SK-N-SH (cell line): ENCODE measurements at regions not wholly inside any gene's neighbourhood (a gene's known extent, or its start where the extent isn't known, plus 50 kb on each side); places are given as distances from the start of the nearest gene placed in this dataset.

ENCODE experiments used
- CTCF ChIA-PET: fragments of 300-600, 350-600 bp; formaldehyde crosslinking; extraction: SDS; loops from one replicate; lab custom pipeline; 2021; lab: Yijun Ruan, JAX
- POLR2A ChIA-PET: fragments of 350-600 bp; sonication (Branson Sonifier 250); formaldehyde crosslinking; extraction: SDS; loops from one replicate; lab custom pipeline; 2020; ENCODE audit warnings: antibody characterized with exemption, inconsistent platforms; lab: Yijun Ruan, JAX
- DNase-seq: peaks from one replicate; pipeline ENCODE4 v3.0.0; 2012
- H2AFZ ChIP-seq: fragments of 200-600 bp; sonication (generic); 2 replicates; pipeline ENCODE4 v1.8.1; 2016; ENCODE audit warnings: antibody characterized with exemption, mild to moderate bottlenecking, low read depth
- H3F3A ChIP-seq: fragments of 200-600 bp; sonication (generic); replicated peaks from 2 replicates; pipeline ENCODE3; 2016; ENCODE audit warnings: antibody characterized with exemption, mild to moderate bottlenecking; ENCODE audit not compliant: insufficient read depth
- H3K27ac ChIP-seq, 2 experiments: fragments of 200-500 bp in 1 of 2; fragments of 200-600 bp in 1 of 2; sonication (Bioruptor generic) in 1 of 2; sonication (generic), shearing (Covaris generic) in 1 of 2; 2 replicates each; pipeline versions ENCODE4 v1.5.1 to v1.6.1; 2014 to 2016; ENCODE audit warnings: low read depth in 2 of 2, inconsistent platforms in 1 of 2, low read length in 1 of 2, mild to moderate bottlenecking in 1 of 2, mixed read lengths in 1 of 2
- H3K27me3 ChIP-seq: fragments of 200-600 bp; sonication (generic), shearing (Covaris generic); 2 replicates; pipeline ENCODE4 v1.6.1; 2016; ENCODE audit warnings: mixed run types; ENCODE audit not compliant: insufficient read depth
- H3K36me3 ChIP-seq, 2 experiments: fragments of 200-500 bp in 1 of 2; fragments of 200-600 bp in 1 of 2; sonication (Bioruptor generic) in 1 of 2; sonication (generic) in 1 of 2; replicated peaks in 1 of 2; 2 replicates each; pipeline versions ENCODE3 to v1.5.1; 2014 to 2016; ENCODE audit warnings: low read length in 1 of 2, mild to moderate bottlenecking in 1 of 2; ENCODE audit not compliant: insufficient read depth in 2 of 2, control insufficient read depth in 1 of 2
- H3K4me1 ChIP-seq, 2 experiments: fragments of 200-500 bp in 1 of 2; fragments of 200-600 bp in 1 of 2; sonication (Bioruptor generic) in 1 of 2; sonication (generic), shearing (Covaris generic) in 1 of 2; 2 replicates each; pipeline versions ENCODE4 v1.5.1 to v1.6.1; 2014 to 2016; ENCODE audit warnings: low read depth in 1 of 2, low read length in 1 of 2, mixed run types in 1 of 2; ENCODE audit not compliant: insufficient read depth in 2 of 2, control insufficient read depth in 1 of 2
- H3K4me2 ChIP-seq: fragments of 200-600 bp; sonication (generic), shearing (Covaris generic); 2 replicates; pipeline ENCODE4 v1.6.1; 2017; ENCODE audit warnings: mixed run types
- H3K4me3 ChIP-seq, 2 experiments: fragments of 200-500 bp in 1 of 2; fragments of 200-600 bp in 1 of 2; sonication (Bioruptor generic) in 1 of 2; sonication (generic), shearing (Covaris generic) in 1 of 2; 2 replicates each; pipeline versions ENCODE4 v1.5.1 to v1.8.1; 2014 to 2016; ENCODE audit warnings: low read depth in 2 of 2, inconsistent platforms in 1 of 2, low read length in 1 of 2, mild to moderate bottlenecking in 1 of 2, mixed read lengths in 1 of 2, moderate library complexity in 1 of 2
- H3K79me2 ChIP-seq: fragments of 200-600 bp; sonication (generic); 2 replicates; pipeline ENCODE4 v1.8.1; 2017; ENCODE audit warnings: mild to moderate bottlenecking; ENCODE audit not compliant: insufficient read depth
- H3K9ac ChIP-seq: fragments of 200-600 bp; sonication (generic); 2 replicates; pipeline ENCODE4 v1.6.1; 2017; ENCODE audit warnings: mixed run types
- H3K9me2 ChIP-seq: fragments of 200-600 bp; sonication (generic); 2 replicates; pipeline ENCODE4 v1.6.1; 2017; ENCODE audit warnings: mixed run types
- H3K9me3 ChIP-seq: fragments of 200-600 bp; sonication (generic); 2 replicates; pipeline ENCODE4 v1.6.1; 2017; ENCODE audit warnings: mixed run types, mild to moderate bottlenecking, moderate library complexity
- H4K20me1 ChIP-seq: fragments of 200-600 bp; sonication (generic); 2 replicates; pipeline ENCODE4 v1.6.1; 2017; ENCODE audit warnings: mild to moderate bottlenecking, mixed run types; ENCODE audit not compliant: insufficient read depth
- CHD2 ChIP-seq: fragments of 150-350 bp; IDR thresholded peaks from 2 replicates; pipeline ENCODE4 v1.6.1; 2018; ENCODE audit warnings: low read length; ENCODE audit not compliant: partially characterized antibody
- EP300 ChIP-seq, 2 experiments: IDR thresholded peaks; 2 replicates each; pipeline versions ENCODE4 v1.4.0 to v1.6.1; 2012; ENCODE audit warnings: borderline replicate concordance in 1 of 2, low read depth in 1 of 2, low read length in 1 of 2
- EZH2phosphoT487 ChIP-seq: fragments of 200-600 bp; sonication (generic); IDR thresholded peaks from 2 replicates; pipeline ENCODE4 v1.6.1; 2017; ENCODE audit warnings: low read depth, mixed run types, mild to moderate bottlenecking, antibody characterized with exemption, moderate library complexity, borderline replicate concordance
- FOSL2 ChIP-seq: IDR thresholded peaks from 2 replicates; pipeline ENCODE4 v1.4.0; 2012; ENCODE audit warnings: low read depth, mild to moderate bottlenecking, moderate library complexity, borderline replicate concordance
- FOXM1 ChIP-seq: IDR thresholded peaks from 2 replicates; pipeline ENCODE4 v1.4.0; 2012; ENCODE audit warnings: low read depth, mild to moderate bottlenecking
- GABPA ChIP-seq: IDR thresholded peaks from 2 replicates; pipeline ENCODE4 v1.4.0; 2012; ENCODE audit warnings: low read depth, mild to moderate bottlenecking
- GATA2 ChIP-seq: sonication (generic); formaldehyde crosslinking; IDR thresholded peaks from 2 replicates; pipeline ENCODE4 v1.5.0; 2020; ENCODE audit warnings: mild to moderate bottlenecking, missing genetic modification reagents
- IRF3 ChIP-seq: fragments of 150-350 bp; IDR thresholded peaks from 2 replicates; pipeline ENCODE4 v1.6.1; 2016; ENCODE audit warnings: mild to moderate bottlenecking, low read depth, low read length
- JUND ChIP-seq: IDR thresholded peaks from 2 replicates; pipeline ENCODE4 v1.4.0; 2012
- MXI1 ChIP-seq: IDR thresholded peaks from 2 replicates; pipeline ENCODE4 v1.6.1; 2012; ENCODE audit warnings: mild to moderate bottlenecking, low read depth, low read length, improper control_type of control experiment
- NFIC ChIP-seq: IDR thresholded peaks from 2 replicates; pipeline ENCODE4 v1.4.0; 2012; ENCODE audit warnings: borderline replicate concordance
- POLR2AphosphoS5 ChIP-seq: IDR thresholded peaks from 2 replicates; pipeline ENCODE4 v1.6.1; 2012; ENCODE audit warnings: low read depth, low read length
- RCOR1 ChIP-seq: fragments of 150-350 bp; IDR thresholded peaks from 2 replicates; pipeline ENCODE4 v1.6.1; 2017; ENCODE audit warnings: antibody characterized with exemption, low read length
- REST ChIP-seq: IDR thresholded peaks from 2 replicates; pipeline ENCODE4 v1.6.1; 2012; ENCODE audit warnings: mild to moderate bottlenecking, low read depth, low read length, moderate library complexity
- RFX5 ChIP-seq: IDR thresholded peaks from 2 replicates; pipeline ENCODE4 v1.6.1; 2012; ENCODE audit warnings: mild to moderate bottlenecking, improper control_type of control experiment, low read length
- TAF1 ChIP-seq: IDR thresholded peaks from 2 replicates; pipeline ENCODE4 v1.6.1; 2012; ENCODE audit warnings: low read depth, mild to moderate bottlenecking, low read length, moderate library complexity, borderline replicate concordance
- TCF12 ChIP-seq: IDR thresholded peaks from 2 replicates; pipeline ENCODE4 v1.4.0; 2012
- USF1 ChIP-seq: IDR thresholded peaks from 2 replicates; pipeline ENCODE4 v1.4.0; 2012; ENCODE audit warnings: low read depth, borderline replicate concordance
- ZBTB33 ChIP-seq: IDR thresholded peaks from 2 replicates; pipeline ENCODE4 v1.4.0; 2012; ENCODE audit warnings: low read depth, borderline replicate concordance
- WGBS: methylation state at CpG from one replicate; pipeline ENCODE4 v1.1.6; 2017; ENCODE audit warnings: low lambda C conversion rate; 5-methylcytosine and 5-hydroxymethylcytosine counted together

GRCh38 chr20:48186447-48186846 lies 401.2 kb upstream of the SULF2 start (continued):
- TF ChIP-seq ZBTB33 (no peak), FOXM1 (no peak), USF1 (no peak), POLR2AphosphoS5 (no peak)

GRCh38 chr20:48184229-48184628 lies 398.9 kb upstream of the SULF2 start:
- no peak for DNase-seq
- ChIA-PET POLR2A (no interaction called here), CTCF (interaction anchor here (0.9 to 1.4 kb wide), 2 partner anchors 11 to 520 kb away, joined by 3 read pairs; no protein-coding TSS in a partner anchor)
- TF ChIP-seq GATA2 (CRISPR knock-in tag) (peak; percentile 40), EP300 (IDR thresholded peaks at IDR 0.05; ENCODE audit: borderline replicate concordance in 1 of 2, low read depth in 1 of 2, low read length in 1 of 2) (no peak)
- Histone ChIP-seq H3K4me3 (no peak overlapping the region), H2AFZ (no peak overlapping the region), H3K4me1 (peaks cover 0 to 4% of the 10 kb centered on the region in 2 experiments; a peak in 1 of 4 replicates), H4K20me1 (no peaks in the 10 kb centered on the region), H3K9ac (no peak overlapping the region), H3K4me2 (no peak overlapping the region), H3K9me3 (no peaks in the 10 kb centered on the region), H3K79me2 (no peaks in the 10 kb centered on the region), H3K27ac (no peak overlapping the region), H3K27me3 (no peaks in the 10 kb centered on the region), H3K36me3 (no peaks in the 10 kb centered on the region), H3K9me2 (no peaks in the 10 kb centered on the region), H3F3A (no peaks in the 10 kb centered on the region)
- WGBS, result 25% methylated on average over 1 of the region's 1 CpG

GRCh38 chr20:48181261-48181935 lies 396.1 kb upstream of the SULF2 start:
- Histone ChIP-seq H2AFZ (no peak overlapping the region), H3K36me3 (no peaks in the 10 kb centered on the region), H3K79me2 (no peaks in the 10 kb centered on the region), H3K9me2 (no peaks in the 10 kb centered on the region), H3K27me3 (no peaks in the 10 kb centered on the region), H3K4me3 (no peak overlapping the region), H3F3A (no peaks in the 10 kb centered on the region), H4K20me1 (no peaks in the 10 kb centered on the region), H3K9ac (no peak overlapping the region), H3K27ac (no peak overlapping the region), H3K4me1 (peaks cover 0 to 4% of the 10 kb centered on the region in 2 experiments; a peak in 1 of 4 replicates), H3K9me3 (no peaks in the 10 kb centered on the region), H3K4me2 (no peak overlapping the region)
- POLR2A ChIA-PET, result no interaction called here
- no peak for DNase-seq
- 48% methylated on average over 6 of the region's 6 CpGs for WGBS
- CTCF ChIA-PET, result no interaction called here
- TF ChIP-seq FOXM1, result no peak
- TF ChIP-seq CHD2, result no peak
- no peak for TF ChIP-seq IRF3
- TF ChIP-seq JUND, result no peak
- no peak for TF ChIP-seq RFX5
- TF ChIP-seq EZH2phosphoT487, result no peak
- TF ChIP-seq REST, result no peak
- no peak for TF ChIP-seq TAF1
- no peak for TF ChIP-seq NFIC
- TF ChIP-seq MXI1, result no peak
- TF ChIP-seq TCF12, result no peak
- TF ChIP-seq GABPA, result no peak
- TF ChIP-seq RCOR1, result no peak
- TF ChIP-seq FOSL2, result no peak
